ENCODE measurements at regions not wholly inside any gene's neighbourhood (a gene's known extent, or its start where the extent isn't known, plus 50 kb on each side); places are given as distances from the start of the nearest gene placed in this dataset.
"Not testable (repeated sequence)": the region's sequence is repeated elsewhere in the genome, so short reads cannot be mapped to it uniquely, and the experiment has no call there.

DNA sequence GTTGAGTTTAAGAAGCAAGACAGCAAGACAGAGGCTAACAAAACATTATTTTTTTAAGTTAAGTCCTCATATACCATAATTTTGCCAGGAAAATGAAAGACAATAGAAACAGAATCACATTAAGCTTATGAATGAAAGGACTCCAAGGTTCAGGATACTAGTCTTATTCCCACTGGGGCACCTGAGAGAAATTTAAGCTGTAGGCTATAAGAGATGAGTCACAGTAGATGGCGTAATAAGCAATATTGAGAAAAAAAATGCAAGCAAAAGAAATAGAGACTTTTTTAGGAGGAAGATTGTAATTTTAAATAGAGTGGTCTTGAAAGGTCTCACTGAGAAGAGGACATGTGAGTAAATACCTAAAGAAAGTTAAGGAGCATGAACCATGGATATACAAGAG lies 57.1 kb upstream of the KIF2B start:
- DNase-seq (ENCODE audit: extremely low read depth in 1 of 11, low read depth in 9 of 11, low spot score in 4 of 11): no peak

DNA sequence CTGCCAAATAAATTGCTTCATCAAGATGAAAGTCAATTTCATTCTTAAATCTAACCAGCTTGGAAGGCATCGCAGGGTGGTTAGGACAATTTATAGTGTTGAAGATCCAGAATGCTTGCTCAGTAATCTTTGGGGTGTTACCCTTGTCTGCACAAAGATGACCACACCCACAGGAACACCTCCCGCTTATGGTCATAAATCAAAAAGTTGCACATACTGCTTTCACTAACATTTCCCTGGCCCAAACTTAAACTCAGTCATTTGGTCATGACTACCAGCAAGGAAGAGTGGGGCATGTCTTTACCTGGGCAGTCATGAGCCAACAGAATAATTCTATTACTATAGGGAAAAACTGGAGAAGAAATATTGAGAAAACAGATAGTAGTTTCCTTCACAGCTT lies 57.6 kb upstream of the KIF2B start:
- no peak for DNase-seq (ENCODE audit: extremely low read depth in 1 of 11, low read depth in 9 of 11, low spot score in 4 of 11)

DNA sequence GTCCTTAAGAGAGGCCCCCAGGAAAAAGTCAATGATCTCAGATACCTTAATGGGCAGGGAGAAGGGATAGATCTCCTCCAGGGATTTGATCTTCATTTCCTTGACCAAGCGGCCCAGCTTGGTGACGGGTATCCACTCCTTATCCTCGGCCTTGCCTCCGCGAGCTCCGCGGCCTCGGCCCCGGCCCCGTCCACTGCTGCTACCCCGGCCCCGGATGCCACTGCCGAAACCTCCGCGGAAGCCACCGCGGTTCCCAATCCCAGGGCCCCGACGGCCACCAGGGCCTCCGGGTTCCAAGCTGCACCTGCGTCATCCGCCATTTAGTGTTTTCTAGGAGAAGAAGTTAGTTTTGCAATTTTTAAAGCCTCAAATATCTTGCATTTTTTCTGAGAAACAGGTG lies 65.2 kb upstream of the KIF2B start:
- DNase-seq (ENCODE audit: extremely low read depth in 1 of 11, low read depth in 9 of 11, low spot score in 4 of 11): no peak

DNA sequence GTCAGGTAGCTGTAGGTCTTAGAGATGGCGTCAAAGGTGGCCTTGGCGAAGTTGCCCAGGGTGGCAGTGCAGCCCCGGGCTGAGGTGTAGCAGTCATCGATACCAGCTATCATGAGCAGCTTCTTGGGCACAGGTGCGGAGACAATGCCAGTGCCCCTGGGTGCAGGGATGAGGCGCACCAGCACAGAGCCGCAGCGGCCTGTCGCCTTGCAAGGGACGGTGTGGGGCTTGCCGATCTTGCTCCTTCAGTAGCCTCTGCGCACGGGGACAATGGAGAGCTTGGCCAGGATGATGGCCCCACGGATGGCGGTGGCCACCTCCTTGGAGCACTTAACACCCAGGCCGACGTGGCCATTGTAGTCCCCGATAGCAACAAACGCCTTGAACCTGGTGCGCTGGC lies 65.6 kb upstream of the KIF2B start:
- not testable (repeated sequence) for DNase-seq (ENCODE audit: extremely low read depth in 1 of 11, low read depth in 9 of 11, low spot score in 4 of 11)

DNA sequence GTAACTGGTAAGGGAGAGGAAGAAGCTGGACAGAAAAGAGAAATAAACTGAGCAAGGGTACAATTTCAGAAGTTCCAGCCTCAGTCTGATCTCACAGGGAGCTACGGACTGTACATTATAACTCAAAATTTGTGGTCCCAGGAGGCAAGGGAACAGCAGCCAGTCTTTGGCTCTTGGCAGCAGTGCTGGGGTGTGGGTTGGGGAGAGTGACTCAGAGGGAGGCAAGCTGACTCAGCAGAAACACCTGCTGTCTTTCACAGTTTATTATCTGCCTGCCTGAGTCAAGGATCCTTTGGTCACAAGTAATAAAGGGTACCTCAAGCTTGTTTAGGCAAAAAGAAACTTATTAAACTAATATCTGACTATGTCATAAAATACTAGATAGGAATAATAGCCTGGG lies 73.5 kb upstream of the KIF2B start:
- no peak for DNase-seq (ENCODE audit: extremely low read depth in 1 of 11, low read depth in 9 of 11, low spot score in 4 of 11)

DNA sequence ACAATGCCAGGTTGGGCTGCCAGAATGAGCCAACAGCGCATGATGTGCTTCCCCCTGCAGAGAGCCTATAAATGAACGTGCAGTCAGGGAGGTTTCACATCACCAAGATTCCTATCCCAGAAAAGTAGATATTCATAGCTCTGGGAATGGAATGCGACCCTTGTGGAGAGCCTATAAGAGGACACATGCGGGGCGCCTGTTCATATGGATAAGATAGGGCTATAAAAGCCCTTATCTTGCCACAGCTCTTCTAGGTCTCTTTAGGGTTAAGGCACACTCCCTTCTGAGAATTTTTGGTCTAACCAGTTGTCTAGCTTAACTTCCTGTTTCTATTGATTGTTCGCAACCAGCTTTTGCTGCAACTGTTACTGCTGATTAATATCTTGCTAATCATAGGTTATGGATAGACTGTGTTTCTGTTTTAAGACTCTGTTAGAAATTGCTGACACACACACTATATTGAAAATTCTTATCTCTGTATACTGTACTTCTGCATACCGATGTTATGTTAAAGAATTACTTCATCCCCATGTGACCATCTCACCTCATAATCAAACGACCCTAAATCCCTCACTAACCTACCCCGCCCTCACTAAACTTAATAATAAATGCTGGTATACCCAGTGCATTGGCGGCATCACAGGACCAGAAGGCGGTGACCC lies 74.4 kb upstream of the KIF2B start:
- not testable (repeated sequence) for DNase-seq (ENCODE audit: extremely low read depth in 1 of 11, low read depth in 9 of 11, low spot score in 4 of 11)

DNA sequence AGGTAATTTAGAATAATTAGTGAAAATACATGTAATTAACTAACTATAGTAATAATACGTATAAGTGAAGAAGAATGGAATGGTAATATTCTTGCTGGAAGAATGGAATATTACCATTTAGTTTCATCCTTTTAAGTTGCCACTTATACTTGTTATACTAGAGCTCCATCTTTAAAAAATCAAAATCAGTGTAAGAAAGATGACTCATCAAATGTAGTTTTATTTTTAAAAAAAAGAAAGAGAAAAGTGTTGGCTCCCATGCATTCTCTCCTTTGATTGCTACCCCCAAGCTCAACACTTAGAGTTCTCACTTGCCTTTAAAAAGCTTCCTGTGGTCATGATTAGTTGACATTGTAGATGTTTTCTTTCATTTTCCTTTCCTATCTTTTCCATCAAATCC lies 82.4 kb upstream of the KIF2B start:
- no peak for DNase-seq (ENCODE audit: extremely low read depth in 1 of 11, low read depth in 9 of 11, low spot score in 4 of 11)

DNA sequence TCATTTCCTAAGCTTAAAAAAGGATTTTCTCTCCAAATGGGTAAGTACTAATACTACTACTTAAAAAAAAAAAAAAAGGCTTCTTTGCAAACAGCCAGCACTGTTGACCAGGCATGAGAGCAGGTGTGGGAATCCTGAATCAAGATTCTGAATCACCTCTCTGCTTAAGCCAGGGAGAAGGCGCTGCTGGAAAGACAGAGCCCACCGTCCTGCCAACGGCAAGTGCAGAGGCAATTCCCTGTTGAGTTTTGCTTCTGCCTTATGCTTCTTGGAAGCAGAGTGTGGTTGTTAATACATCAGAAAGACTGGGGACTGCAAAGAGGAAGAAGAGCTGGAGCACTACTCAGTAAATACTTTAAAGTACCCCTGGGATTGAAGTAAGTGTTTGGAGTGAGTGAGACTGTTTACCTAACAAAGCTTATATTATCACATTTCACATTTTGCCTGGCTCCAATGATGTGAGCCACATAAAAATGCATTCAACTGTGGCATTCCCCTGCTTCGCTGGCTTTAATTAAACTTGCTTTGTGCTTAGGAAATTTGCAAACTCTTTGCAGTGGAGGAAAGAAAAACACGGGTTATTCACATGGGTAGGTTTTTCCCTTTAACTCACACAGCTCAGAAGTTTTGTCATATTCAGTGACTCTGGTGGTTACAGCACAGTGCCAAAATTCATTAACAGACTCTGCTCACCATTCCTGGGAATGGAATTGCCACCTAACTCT lies 86.0 kb upstream of the KIF2B start:
- DNase-seq (ENCODE audit: extremely low read depth in 1 of 11, low read depth in 9 of 11, low spot score in 4 of 11): peak; percentile 21 to 77 (median 43)

DNA sequence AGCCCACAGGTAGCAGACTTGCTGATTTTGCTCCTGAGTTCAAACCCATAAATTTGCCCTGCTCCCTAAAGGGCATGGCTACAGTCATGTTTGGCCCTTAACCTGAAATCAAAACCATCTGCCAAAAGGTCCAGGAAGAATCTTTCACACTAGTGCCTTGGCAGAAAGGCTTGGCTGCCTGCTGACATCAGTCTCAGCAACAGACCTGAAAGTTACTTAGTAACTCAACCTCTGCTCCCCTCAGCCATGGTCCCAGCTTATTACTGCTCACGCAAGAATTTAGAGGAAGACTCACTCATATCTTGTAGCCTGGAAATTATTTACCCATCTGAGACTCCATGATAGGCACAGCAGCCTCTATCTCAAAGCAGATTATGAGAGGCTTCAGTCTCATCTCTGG lies 98.0 kb upstream of the KIF2B start:
- DNase-seq (ENCODE audit: extremely low read depth in 1 of 11, low read depth in 9 of 11, low spot score in 4 of 11): peak in 1 of 11 donors; percentile 1

DNA sequence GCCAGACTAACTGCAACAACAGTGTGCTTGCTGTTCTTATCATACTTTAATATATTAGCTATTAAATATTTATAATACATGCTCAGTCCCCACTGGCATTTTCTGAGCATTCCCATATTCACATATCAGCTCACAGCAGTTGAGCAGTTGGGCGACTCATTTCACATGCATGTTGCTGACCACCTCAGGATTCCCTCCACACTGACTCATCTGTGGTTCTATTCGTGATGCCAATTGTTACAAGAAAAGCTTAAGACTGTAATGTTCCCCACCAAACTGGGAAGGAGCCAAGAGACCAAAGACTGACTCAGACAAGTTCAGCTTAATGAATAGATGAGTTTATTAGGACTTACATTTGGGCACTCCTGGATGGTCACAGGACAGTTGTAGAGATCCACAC lies 100.3 kb upstream of the KIF2B start:
- no peak for DNase-seq (ENCODE audit: extremely low read depth in 1 of 11, low read depth in 9 of 11, low spot score in 4 of 11)

DNA sequence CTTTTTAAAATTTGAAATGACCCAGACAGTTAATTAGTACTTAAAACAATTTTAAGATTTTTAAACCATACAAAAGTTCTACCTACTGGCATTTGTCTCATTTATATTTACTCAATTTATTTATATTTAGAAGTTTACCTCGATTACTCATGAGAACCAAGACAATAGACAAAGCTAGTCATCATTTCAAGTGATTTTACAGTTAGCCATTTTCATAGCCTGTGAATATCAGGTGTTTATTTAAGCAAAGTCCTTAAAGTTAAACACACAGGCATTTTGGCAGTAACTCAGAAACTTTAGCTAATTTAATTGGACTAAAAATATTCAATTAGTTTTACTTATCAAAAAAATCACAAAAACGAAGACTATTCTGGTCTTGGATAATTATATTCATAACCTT lies 101.6 kb upstream of the KIF2B start:
- no peak for DNase-seq (ENCODE audit: extremely low read depth in 1 of 11, low read depth in 9 of 11, low spot score in 4 of 11)

DNA sequence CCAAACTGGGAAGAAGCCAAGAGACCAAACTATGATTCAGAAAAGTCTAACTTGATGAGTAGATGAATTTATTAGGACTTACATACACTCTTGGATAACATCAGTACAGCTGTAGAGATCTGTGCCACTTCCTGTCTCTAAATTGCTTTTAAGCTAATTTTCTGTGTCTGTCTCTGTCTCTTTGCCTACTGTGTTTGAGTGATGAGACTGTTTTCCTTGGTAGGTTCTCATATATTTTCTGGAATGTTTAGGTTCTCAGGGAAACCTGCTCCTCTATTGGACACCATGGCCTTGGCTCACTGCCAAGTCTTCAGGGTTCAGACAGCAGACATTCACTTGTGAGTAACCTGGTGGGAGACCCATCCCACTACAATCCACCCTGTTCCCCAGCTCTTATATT lies 103.5 kb upstream of the KIF2B start:
- DNase-seq (ENCODE audit: extremely low read depth in 1 of 11, low read depth in 9 of 11, low spot score in 4 of 11): no peak

DNA sequence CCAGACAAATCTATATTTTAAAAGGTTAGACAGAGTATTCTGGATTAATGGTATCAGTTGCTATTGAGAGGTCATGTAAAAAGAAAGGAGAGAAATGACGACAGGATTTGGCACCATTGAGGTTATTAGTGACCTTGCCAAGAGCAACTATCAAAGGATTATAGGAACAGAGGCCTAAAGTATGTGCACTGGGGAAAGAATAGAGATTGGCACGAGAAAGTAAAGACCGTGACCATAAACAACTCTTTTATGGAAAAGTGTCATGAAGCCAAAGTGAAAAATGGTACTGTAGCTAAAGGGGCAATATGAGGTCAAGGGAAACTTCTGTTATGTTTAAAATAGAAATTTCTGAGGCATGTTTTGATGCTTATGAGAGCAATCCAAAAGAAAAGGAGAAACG lies 115.2 kb upstream of the KIF2B start:
- DNase-seq (ENCODE audit: extremely low read depth in 1 of 11, low read depth in 9 of 11, low spot score in 4 of 11): no peak

DNA sequence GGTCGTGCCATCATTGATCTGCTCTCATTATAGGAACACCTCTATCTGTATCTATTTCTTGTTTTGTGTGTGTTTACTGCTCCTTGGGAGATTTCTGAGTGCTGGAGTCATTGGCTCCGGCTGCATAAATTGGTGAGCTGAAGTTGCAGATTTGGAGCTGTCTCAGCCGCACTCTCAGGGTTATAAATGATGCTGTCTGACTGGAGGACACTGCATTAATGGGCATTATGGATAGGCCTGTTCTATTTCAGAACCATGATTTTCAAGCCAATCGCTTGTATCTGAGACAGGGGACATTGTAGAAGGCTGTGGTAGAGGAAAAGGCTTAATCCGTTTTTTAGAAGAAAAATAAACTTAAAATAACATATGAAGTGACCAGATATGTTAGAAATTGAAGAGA lies 126.4 kb upstream of the KIF2B start:
- no peak for DNase-seq (ENCODE audit: extremely low read depth in 1 of 11, low read depth in 9 of 11, low spot score in 4 of 11)

DNA sequence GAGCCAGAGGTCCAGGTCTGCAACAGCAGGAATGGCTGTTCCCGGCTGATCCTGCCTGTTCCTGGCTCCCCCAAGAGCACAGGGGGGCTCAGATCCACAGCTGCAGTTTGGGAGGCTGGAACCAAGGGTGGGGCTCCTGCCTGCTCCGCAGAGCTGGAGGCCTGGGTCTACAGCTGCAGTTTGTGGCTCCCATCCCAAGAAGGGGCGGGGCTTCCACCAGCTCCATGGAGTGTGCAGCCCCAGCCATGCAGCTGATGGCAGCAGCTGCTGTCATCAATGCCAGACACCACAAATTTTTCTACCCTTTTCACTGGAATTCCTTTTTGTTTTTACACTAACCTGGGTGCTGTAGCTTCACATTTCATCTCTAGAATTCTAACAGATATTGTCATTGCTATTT lies 135.4 kb upstream of the KIF2B start:
- no peak for DNase-seq (ENCODE audit: extremely low read depth in 1 of 11, low read depth in 9 of 11, low spot score in 4 of 11)

DNA sequence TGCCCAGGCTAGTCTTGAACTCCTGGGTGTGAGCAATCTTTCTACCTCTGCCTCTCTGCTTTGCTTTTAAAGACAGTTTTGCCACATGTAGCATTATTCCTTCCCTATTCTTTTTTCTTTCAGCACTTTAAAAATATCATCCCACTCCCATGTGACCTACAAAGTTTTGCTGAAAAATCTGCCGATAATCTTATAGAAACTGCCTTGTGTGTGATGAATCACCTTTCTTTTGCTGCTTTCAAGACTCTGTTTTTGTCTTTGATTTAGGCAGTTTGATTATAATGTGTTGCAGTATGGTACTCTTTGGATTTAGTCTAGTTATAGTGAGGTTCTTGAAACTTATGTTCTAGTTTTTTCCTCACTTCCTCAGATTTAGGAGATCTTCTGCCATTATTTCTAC lies 142.0 kb upstream of the KIF2B start:
- no peak for DNase-seq (ENCODE audit: extremely low read depth in 1 of 11, low read depth in 9 of 11, low spot score in 4 of 11)

DNA sequence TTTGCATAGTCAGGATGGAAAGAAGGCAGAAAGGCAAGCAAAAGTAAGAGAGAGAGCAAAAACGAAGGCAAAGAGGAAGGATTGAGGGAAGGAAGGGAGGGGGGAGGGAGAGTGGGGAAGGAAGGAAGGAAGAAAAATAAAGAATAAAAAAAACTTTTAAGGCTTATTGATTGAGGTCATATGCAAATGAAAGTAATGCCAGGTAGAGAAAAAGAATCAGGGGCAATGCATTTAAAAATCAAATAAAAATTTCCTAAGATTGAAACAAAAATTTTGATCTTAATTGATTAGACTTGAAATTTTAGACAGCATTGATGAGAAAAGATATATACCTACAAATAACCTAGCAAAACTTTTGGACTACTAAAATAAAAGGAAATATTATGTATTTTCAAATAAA lies 153.9 kb upstream of the KIF2B start:
- no peak for DNase-seq (ENCODE audit: extremely low read depth in 1 of 11, low read depth in 9 of 11, low spot score in 4 of 11)

DNA sequence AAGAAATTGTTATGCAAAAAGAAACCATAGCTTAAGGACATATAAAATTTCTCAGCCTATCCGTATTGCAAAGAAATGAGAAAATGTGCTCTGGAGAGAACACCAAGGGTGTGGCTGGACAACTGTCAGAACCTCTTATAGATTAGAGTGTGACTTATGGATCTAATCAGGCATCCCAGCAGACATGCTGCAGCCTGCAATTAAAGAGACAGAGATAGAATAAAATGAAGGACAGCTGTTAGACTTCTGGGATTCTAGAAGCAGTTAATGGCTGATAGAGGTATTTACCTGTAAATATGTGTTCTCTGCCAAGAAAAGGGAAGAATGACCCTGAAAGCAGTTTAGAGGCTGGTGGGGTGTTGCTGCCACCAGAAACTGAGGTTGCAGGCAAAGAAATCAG lies 160.1 kb upstream of the KIF2B start:
- DNase-seq (ENCODE audit: extremely low read depth in 1 of 11, low read depth in 9 of 11, low spot score in 4 of 11): no peak

DNA sequence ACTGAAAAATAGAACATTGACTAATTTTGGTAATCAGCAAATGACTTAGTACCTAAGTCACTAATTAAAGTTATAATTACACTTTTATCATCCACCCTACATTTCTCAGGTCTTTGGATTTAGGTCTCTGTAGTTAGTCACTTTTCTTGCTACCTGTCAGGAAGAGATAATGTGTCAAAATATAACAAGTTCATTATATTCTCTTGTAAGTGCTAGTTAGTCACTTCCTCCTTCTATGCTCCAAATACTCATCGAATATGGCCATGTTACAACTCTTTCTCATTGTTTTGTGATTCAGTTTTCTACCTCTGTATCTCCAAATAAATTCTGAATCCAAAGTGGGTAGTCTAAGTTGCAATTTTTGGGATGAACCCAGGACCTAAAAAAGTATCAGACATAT lies 163.5 kb upstream of the KIF2B start:
- DNase-seq (ENCODE audit: extremely low read depth in 1 of 11, low read depth in 9 of 11, low spot score in 4 of 11): no peak

DNA sequence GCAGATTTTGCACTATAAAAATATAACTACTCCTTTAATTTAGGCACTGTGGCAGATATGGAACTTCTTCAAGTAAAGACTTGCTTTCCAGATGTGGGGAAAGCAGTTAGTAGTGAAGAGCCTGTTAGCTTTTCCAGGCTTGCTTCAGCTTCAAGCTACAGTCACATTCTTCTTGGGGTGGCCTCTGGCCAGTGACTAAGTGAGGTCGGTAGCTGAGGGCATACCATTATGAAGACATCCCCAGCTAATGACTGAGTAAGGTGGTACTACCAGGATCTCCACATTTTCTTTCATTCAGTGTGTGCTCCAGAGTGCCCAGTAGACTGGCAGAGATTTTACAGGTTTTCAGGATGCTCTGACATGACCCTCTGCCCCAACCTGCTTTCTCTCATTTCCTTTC lies 167.1 kb upstream of the KIF2B start:
- DNase-seq (ENCODE audit: extremely low read depth in 1 of 11, low read depth in 9 of 11, low spot score in 4 of 11): no peak

DNA sequence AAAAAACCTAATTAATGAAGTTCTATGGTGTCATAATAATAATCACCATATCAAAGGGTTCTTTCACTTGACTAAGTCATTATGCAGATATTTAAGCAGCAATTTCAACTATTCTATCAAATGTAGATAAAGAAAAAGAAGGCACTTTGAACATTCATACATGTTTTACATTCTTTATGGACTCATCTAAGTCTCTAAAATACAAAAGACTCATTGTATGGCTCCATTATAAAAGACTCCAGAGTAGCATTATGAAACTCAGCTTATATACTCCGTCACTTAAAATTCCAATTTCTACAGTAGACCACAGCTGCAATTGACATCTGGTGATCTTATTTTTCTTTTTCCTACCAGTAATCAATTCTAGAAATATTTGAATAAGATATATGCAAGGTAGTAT lies 173.5 kb upstream of the KIF2B start:
- DNase-seq (ENCODE audit: extremely low read depth in 1 of 11, low read depth in 9 of 11, low spot score in 4 of 11): no peak

Measured in renal cortex interstitium (tissue), 11 donors.